Nucleus accumbens (tissue), 56 donors: ENCODE measurements at regions not wholly inside any gene's neighbourhood (a gene's known extent, or its start where the extent isn't known, plus 50 kb on each side); places are given as distances from the start of the nearest gene placed in this dataset.

Experiments
- DNase-seq, 56 donors: peaks; one replicate each; lab custom pipeline; 2025; lab: John Stamatoyannopoulos, UW

DNA sequence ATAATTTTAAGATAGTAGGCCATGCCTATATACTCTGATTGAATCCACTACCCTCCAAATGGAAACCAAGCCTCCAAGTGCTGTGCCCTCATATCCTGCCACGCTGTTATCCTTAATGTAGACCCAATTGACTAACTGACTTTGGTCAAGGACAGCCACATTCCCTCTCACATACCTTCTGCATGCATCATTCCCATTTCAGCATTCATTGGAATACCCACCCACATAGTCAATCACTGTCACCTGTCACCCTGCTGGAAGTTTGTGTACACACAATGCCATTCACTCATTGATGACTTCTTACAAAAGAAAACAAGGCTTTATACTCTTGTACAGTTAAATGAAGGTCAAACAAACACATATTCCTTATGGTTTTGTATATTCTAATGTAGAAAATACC, 221.1 kb upstream of the PBX1 start:
- DNase-seq: no peak

DNA sequence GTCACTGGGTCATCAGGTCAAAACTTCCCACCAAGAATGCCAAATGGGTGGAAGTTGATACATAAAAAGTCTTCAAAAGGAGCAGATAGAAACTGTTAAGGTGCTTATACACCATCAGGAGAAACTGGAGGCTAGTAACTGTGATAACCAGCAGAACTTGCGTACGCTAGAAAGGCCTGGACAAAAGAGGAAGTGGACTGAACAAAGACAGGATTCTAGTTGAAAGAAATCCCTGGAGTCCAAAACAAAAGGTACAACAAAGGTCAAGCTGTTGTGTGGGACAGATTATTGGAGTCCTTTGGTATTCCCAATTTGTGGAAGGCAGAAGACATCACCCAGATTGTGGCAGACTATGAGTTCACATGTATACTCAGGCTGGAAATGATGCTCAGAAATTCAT, 215.8 kb upstream of the PBX1 start:
- no peak for DNase-seq

DNA sequence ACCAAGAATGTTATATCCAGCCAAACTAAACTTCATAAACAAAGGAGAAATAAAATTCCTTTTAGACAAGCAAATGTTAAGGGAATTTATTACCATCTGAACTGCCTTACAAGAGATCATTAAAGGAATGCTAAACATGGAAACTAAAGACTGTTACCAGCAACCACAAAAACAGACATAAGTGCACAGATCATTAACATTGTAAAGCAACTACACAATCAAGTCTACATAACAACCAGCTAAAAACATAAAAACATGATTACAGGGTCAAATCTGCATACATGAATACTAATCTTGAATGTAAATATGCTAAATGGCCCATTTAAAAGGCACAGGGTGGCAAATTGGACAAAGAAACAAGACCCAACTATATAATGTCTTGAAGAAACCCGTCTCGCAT, 211.0 kb upstream of the PBX1 start:
- DNase-seq: no peak

DNA sequence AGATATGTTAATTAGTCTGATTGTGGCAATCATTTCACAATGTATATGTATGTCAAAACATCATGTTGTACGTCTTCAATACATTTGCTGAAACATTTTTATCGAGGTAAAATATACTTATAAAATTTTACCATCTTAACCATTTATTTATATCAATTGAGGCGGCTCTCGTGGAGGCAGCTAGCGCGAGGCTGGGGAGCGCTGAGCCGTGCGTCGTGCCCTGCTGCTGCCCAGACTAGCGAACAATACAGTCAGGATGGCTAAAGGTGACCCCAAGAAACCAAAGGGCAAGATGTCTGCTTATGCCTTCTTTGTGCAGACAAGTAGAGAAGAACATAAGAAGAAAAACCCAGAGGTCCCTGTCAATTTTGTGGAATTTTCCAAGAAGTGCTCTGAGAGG, 202.5 kb upstream of the PBX1 start:
- DNase-seq: no peak

DNA sequence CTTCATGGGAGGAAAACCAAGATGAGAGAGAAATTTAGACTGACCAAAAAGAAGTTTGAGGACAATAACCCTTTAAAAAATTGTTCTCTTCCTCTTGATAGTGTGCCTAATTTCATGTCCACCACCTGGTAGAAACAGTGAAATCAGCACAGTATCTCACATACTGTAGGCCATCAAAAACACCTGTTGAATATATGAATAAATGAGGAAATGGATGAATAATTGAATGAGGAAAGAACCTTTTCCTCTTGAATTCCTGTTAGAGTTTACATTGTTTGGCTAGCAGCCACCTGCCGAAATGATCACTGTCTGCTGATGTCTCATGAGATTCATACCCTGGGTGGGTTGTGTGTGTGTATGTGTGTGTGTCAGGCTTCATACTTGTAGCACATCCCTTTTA, 198.7 kb upstream of the PBX1 start:
- no peak for DNase-seq

DNA sequence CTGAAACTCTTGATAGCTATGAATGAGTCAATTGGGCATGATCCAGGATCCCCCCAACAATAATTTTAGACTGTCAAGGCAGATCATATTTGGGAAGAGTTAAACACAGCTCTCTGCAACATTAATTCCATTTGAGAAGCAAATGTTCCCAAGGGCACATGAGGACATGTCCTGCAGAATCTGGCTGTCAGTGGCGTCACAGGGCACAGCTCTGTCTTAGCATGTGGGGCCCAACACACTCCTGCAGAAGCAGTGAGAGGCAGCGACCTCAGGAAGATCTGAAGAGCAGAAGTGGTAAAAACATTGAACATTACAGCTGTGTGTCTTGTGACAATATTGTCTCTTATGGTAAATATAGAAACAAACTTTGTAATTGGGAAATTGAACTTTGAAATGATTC, 197.1 kb upstream of the PBX1 start:
- no peak for DNase-seq

DNA sequence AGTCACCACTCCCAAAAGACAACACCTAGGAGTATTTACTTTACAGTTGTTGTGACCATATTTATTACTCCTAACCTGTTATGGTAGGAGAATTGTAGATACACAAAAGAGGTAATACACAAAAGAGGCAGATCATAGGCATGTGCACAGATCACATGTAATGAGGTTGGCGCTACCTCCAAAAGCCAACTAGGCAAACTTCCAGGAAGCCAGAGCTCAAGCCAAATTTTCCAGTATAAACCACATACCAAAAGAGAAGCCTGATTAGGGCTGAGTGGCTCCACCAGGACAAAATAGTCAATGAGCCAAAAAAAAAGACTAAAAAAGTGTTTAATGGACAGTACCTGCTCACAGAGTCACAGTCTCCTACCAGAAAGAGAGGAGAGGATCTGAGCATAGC, 195.0 kb upstream of the PBX1 start:
- DNase-seq: no peak

DNA sequence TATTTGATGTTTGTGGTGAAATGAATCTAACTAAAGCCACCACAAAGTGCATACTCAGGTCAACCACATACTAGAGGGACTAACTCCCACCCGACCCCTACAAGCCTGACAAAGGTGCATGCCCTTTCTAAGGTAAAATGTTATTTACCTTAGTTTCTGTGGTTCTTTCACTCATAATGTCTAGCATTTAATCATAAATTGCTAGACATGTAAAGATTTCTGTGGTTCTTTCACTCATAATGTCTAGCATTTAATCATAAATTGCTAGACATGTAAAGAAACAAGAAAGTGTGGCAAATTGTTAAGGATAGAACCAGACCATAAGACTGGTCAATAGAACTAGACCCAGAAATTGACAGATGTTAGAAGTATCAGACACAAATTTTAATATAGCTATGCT, 193.0 kb upstream of the PBX1 start:
- no peak for DNase-seq

DNA sequence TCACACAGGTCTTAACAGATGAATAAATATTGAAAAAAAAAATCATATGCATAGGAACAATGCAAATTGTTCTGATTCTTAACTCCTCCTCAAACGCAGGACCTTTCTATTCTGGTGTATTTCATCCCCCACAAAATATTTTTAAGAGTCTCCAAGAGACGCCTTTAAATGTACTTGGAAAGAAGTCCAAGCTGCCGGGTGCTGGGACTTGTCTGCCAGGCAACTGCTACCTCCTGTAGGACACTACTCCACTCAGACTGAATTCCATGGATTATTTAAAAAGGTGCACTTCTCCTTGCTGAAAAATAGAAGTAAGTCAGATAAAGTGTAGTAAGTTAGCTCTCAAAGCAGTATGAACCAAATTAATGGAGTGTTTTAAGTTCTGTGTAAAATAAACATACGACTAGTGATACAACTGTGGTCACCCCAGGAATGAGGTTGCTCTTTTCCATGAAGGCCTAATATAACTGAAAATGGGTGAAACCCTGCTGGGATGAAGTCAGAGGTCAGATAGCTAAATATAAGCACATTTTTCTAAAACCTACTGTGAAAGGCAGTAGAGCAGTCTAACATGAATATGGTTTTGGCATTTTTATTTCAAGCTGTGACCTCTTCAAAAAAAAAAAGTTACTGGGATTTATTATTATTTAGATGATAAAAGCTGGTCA, 189.2 kb upstream of the PBX1 start:
- no peak for DNase-seq

DNA sequence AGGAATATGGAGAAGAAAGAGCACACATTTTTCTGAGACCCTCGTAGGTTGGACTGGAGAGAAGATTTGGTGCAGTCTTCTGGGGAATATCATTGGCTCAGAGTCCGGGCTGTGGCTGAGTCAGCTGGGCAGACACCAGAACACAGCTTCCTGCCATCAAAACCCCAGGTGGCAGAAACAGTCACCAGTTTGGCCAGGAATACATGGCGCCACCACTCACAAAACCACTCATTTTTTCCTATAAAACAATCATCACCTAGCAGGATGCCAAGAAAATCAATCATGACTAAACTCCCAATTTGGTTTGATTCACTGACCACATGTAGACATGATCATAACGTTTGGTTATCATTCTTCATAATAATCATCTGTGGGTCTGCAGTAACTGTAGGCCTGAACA, 178.1 kb upstream of the PBX1 start:
- DNase-seq: no peak

DNA sequence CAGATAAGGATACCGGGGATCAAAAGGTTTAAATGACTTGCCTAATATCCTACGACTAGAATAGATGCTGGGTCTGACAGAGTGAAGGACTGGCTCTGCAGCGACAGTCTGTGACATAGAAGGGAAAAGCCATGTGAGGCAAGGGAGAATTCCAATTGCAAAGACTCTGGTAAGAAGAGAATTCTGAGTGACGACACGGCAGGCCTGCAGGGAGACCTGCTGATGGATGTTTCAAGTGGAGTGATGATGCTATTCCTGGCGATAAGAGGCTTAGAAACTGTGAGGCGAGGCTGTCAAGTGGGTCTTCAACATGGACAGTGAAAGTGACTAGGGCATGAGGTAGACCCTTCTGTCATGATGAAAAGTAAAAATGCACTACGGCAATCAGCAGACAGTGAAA, 176.6 kb upstream of the PBX1 start:
- DNase-seq: no peak

DNA sequence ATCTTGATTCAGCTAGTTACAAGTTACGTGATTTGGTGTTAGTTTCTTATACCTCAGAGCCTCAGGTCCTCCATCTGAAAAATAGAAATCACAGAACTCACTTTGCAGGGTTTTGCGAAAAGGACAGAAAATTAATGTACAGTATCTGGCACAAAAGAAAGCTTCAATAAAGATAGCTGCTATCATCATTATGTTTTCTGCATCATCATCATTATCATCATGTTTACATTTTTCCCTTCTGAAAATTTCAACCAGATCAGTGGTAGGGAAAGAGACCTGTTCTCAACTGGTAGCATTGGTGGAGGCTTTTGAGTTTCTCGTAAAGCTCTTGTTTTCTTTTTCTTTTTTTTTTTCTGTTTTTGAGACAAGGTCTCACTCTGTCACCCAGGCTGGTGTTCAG, 174.7 kb upstream of the PBX1 start:
- no peak for DNase-seq

DNA sequence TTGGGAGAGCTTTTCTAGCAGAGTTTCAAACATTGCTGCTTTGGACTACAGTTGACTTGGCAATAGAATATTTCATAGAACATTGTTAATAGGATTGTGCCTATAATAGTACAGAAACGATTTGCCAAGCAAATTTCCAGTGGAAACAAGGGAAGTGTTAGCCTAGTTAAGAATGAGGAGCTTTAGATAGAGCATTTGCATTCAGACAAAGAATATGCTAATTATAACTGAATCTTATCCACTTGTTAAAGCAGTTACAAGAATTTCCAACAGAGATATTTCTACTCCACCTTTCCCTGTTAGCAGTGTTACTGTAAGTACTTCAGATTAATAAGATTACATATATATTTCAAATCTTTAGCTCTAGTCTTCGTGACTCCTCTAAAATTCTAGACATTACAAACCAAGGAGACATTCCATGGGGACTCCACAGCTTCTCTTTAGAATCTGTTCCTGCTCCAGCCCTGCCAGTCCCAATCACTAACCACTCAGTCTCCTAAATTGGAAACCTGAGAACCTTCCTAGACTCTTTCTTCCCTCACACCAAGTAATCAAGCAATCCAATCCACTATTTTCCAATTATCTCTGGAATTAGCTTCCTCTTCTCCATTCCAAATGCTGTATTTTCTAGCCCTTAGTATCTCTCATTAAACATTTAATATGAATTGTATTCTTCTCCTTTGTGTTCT, 141.8 kb upstream of the PBX1 start:
- no peak for DNase-seq

DNA sequence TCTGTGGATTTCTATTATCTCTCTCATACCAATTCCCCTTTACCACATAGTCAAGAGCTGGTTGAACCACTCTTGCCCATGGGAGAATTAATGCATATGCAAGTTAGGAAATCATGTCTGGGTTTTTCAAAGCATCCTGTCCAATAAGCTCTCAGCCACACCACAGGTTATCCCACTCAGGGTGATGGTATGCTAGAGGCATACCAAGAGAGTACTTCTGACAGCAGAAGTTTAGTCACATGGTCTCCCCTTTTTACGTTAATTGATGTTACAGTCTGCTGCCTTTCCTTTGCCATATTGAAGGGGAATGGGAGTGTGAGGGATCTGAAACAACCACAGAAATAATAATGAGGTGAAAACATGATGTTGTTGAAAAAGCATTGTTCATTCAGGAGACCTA, 135.8 kb upstream of the PBX1 start:
- DNase-seq: no peak

DNA sequence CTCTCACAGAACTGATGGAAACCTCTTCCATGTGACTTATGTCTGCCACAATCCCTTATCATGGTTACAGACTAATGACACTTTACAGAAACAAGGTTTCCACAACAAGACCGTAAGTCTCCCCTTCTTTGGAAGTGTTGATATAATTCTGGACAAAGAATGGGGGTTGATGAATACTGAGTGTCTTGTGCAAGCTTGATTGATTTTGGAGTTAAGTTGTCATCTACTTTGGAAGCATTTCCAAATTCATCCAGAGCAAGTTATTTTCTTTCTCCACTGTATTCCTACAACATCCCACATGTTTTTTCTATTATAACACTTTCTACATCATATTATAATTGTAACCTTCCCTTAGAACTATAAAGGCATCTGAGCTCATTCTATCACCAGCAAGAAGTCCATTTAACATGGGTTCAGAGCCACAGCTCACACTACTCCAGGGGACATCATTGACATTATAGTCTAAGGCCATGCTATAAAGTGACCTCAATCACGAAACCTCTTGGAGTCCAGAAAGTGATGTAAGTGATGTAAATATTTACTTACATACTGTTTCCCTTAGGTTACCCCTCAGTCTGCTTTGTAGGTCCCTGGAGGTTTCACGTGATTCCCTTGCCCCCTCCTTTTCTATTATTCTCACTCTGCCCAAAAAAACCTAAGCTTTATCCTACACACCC, 125.7 kb upstream of the PBX1 start:
- no peak for DNase-seq

DNA sequence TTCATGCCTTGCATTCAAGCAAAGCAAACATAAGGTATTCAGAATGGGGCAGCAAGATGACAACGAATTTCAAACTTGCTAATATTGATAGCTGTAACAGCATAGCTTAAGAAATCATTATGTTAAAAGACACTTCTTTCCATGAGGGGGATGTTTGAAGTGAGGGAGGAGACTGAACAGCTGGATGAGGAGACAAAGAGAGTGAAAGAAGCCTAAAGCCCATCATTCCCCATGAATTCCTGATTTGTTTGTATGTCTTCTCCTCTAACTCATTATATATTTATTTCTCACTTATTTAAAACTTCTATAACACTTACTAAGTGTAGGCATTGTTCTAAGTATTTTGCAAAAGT, 125.2 kb upstream of the PBX1 start:
- no peak for DNase-seq

DNA sequence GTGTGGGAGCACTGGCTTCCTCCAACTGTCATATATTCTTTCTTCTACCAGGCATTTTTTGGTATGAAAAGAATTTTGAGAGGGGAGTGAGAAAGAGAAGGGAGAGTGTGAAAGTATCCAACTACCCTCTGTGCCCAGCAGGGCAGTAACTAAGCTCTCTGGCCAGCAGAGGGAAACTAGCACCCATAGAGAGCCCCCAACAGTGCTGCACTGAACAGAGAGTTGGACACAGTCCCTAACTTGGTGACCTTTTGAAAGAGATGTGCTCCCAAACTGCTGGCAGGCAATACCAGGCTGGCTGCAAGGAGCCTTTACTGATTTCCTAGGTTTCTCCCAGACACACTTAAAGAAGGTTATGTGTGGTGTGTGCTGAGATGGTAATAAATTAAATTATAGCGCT, 118.8 kb upstream of the PBX1 start:
- DNase-seq: peak in 20 of 56 donors; percentile 1 to 52 (median 6)

DNA sequence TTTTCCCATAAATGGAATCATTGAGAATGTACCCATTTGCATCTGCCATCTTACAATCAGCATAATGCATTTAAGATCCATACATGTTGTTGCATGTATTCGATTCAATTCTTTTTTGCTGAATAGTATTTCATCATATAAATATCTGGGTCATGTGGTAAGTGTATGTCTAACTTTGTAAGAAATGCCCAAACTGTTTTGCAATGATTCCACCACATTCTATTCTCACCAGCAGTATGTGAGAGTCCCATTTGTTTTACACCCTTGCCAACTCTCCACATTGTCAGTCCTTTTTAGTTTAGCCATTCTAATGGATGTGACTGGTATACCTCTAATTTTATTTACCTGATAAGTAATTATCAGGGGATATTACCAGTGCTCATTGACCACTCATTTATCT, 115.8 kb upstream of the PBX1 start:
- no peak for DNase-seq

DNA sequence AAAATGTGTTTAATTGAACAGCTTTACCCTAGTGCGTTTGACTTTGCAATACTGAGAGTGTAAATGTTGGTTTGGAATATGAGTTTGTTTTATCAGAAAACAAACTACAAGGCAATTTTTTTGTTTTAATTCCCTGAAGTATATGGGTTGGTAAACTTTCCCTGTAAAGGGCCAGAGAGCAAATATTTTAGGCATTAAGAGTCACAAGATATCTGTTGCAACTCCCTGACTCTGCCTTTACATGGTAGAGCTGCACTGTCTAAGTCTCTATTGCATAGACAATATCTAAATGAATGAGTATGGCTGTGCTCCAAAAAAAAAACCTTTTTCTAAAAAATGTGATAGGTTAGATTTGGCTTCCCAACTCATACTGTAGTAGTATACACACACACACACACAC, 115.1 kb upstream of the PBX1 start:
- DNase-seq: no peak

DNA sequence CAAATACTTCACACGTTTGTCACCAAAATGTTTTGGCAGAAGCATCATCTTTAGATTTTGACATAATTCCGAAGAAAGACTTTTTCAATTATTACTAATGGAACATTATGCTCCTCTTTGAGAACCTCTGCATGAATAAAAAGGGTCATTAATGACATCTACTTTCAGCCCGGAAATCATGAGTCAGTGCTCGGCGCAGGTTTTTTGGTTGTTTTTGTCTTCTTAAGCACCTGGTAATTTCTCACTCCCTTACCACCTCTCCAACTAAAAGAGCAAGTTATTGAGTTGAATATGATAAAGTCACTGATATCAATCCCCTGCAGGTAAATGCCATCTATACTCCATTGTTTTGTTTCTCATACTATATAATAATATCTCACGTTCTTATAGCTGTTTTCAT, 113.0 kb upstream of the PBX1 start:
- peak in 14 of 56 donors; percentile 0 to 51 (median 3) for DNase-seq

DNA sequence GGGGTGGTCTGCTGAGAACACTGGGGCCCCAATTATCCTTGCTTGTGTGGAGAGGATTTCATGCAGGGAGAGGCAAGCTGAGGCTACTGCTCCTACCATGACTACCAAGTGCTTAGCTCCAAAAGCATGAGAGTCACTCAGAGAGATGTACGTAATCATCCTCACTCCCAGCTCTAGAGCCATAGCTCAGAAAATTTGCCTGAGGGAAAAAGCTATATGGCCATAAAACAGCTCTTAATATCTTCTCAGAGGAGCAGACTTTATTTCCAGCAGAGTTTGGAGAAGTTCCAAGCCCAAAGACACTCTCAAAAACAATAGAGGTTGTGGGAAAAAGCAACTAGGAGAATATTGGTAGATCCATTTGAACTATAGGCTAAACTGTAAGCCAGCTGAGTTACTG, 106.4 kb upstream of the PBX1 start:
- DNase-seq: no peak

DNA sequence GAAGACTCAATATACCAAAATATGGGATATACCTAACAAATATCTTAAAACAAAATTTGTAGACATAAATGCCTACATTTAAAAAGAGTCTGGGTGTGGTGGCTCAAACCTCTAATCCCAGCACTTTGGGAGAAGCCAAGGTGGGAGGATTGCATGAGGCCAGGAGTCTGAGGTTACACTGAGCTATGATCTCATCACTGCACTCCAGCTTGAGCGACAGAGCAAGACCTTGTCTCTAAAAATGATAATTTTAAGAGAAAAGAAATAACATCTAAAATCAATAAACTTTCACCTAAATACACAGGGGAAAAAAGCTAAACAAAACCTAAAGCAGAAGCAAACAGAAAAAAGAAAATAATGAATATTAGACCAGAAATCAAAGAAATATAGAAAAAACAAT, 102.7 kb upstream of the PBX1 start:
- no peak for DNase-seq
